ENCODE measurements at regions not wholly inside any gene's neighbourhood (a gene's known extent, or its start where the extent isn't known, plus 50 kb on each side); places are given as distances from the start of the nearest gene placed in this dataset.
"Not testable (repeated sequence)": the region's sequence is repeated elsewhere in the genome, so short reads cannot be mapped to it uniquely, and the experiment has no call there.

- DNase-seq = no peak
Measured at GRCh38 chr4:33715841-33716395, 2528.4 kb downstream of the ARAP2 start.

GRCh38 chr4:33722254-33722653 is 2522.1 kb downstream of the ARAP2 start:
- no peak for DNase-seq

- peak; percentile 52 for DNase-seq
Measured at GRCh38 chr4:33722800-33723516, 2521.4 kb downstream of the ARAP2 start.

- DNase-seq = no peak
Measured at GRCh38 chr4:33724685-33725084, 2519.6 kb downstream of the ARAP2 start.

DNA sequence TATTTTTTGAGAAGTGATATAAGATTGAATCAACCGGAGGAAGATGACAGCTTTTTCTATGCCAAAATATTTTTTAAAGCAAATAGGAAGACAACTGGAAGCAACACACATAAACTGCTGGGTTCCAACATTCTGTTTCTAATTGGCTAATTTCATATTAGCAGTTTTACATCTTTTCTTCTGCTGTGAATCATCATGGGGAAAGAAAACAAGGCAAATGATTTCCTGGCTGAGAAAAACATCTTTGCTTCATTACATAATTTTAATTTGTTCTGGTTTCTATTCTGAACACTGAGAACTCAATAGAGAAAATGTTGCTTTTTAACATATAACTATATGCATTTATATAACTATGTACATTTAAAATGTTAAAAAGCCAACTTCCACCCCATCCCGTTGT is 2518.5 kb downstream of the ARAP2 start:
- peak; percentile 38 for DNase-seq

DNA sequence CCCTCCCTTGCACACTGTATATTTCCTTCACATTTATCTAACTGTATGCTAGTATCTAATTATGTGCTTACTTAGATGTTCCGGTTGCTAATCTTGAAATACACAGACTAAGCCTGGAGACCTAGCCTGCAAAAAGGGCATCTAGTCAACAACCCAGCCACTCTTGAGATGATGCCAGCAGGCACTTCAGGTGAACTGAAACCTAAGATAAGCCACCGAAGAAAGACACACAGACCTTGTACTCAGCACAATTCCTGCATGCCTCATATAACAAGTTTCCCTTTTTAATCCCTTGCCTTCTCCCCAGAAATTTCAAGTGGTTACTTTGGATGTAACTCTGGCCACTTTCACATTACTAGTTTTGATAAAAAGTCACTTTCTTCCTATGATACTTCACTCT is 2506.6 kb downstream of the ARAP2 start:
- DNase-seq = no peak

GRCh38 chr4:33739884-33740632 is 2504.3 kb downstream of the ARAP2 start:
- DNase-seq = no peak

DNA sequence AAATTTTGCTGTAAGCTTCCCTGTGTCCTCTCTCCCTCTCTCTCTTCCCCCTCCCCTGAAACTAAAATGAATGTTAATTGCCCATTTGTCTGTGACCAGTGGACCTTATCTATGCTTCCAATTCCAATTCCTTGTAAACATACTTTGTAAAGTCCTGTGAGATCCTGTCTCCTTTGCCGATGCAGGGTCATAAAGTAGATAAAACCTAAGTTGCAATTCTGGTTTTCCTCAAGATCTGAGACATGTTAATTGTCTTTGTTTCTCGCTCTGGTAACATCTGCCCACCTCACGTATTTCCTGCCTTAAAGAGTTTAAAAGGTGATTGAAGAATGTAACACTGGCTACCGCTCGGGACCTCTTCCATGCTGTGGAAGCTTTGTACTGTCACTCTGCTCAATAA is 2503.4 kb downstream of the ARAP2 start:
- not testable (repeated sequence) for DNase-seq

DNA sequence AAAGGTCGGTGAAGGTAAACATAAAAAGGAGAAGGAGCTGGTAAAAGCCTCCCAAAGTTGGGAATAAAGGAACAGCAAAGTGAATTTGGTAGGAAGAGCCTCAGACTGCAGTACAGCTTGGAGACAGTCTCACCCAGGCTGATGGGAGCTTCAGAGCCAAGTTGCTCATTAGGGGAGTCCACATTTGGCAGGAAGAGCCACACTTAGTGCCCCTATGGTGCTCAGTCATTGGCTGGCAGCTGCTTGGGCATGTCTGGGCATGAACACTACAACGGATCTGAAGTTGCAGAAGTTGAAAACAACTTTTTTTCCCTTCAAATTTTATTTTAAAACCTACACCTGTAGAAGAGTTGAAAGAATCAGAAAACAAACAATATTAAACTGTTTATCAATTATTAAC is 2497.3 kb downstream of the ARAP2 start:
- no peak for DNase-seq

DNA sequence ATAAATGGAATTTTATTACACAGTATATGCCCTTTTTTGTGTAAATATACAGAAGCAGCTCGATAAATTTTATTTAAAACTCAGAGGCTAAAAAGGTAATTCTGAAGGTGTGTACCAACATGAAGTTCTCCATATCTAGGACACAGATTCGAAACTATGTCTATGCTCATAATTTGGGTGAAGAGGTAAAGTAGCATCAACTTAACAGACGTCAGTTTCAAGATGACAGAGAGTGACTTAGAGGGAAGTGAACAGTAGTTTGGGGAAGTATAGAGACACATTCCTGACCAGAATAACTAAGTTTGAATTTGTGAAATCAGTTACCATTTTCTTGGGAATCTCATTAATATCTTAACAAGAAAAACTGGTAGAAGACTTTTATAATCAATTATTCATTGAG is 2493.3 kb downstream of the ARAP2 start:
- DNase-seq = no peak

GRCh38 chr4:33772582-33772981 is 2471.7 kb downstream of the ARAP2 start:
- no peak for DNase-seq

DNA sequence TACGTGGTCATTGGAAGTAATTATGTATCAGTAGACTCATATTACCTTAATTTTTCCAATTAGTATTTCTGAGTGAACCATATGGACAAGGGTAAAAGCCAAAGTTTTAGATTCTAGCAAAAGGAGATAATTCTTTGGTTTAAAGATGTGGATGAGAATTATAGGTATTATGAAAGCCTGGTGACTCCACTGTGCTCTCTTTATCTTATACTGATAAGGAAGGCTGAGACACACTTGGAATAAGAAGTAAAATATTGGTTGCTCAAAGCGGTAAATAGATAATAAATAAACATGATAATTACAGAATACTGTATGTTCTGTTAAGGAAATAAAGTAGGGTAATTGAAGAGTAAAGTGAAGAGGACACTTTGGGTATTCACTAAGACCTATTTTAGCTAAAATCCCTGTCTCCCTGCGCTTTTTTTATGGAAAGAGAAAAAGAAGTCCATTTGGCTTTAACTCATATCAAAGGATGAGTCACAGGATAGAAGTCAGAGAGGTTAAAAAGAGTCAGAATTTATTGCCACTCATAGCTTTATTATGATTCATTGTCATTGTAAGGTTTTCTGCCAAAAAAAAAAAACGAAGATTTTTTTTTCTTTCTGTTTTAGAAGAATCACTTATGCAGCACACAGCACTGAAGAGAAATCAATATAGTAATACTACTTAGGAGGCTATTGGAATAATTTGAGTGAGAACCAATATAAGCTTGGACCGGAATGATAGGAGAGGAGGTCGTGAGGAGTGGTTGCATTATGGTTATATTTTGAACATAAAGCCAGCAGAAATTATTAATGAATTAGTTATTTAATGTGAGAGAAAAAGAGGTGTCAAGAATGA is 2463.1 kb downstream of the ARAP2 start:
- no peak for DNase-seq

DNA sequence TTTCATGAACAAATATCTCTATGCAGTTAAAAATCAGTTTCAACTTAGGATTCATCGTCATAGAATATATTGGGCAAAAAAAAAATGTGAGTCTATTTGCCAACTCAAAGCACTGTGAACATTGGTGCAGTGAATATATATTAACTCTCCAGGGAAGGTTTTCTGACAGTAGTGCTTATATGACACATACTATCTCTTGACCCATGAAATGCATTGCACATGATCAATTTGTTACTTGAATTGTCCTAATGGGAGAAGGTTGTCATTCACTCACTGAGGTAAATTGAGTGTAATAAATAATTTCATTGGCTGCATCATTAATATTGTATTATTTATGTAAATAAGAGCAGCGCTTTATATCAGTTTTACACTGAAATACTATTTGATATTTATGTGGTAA is 2458.5 kb downstream of the ARAP2 start:
- no peak for DNase-seq

- DNase-seq = no peak
Measured at GRCh38 chr4:33802578-33802977, 2441.7 kb downstream of the ARAP2 start.

DNA sequence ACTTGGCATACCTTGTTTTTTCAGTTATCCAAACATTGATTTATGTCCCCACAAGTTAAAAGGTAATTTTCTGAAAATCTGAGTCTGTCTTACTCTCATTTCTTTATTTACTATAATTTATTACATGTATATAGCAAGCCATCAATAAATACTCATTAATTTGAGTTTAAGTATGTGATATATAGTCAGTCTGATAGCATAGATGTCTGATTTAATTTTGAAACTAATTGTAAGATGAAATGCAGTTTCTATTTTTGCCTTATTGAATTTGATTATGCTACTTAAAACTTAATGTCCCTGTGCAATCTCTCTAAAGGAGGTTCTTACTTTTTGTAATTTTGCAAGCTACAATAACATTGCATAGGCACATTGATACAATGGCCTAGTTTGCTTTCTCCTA is 2418.6 kb downstream of the ARAP2 start:
- no peak for DNase-seq

DNA sequence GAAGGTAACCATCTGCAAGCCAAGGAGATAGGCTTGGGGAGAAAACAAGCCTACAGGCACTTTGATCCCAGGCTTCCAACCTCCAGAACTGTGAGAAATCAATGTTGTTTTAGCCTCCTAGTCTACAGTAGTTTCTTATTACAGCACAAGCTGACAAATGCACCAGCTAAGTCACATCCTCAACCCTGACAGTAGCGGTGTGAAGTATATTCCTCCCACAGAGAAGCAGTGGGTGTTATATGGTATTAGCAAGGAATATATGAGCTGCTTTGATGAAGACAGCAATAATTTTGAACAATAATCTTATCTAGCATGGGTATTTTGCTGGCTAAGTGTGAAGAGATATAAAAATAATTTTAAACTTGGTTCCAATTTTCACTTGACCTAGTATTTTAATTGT is 2415.0 kb downstream of the ARAP2 start:
- DNase-seq = not testable (repeated sequence)

DNA sequence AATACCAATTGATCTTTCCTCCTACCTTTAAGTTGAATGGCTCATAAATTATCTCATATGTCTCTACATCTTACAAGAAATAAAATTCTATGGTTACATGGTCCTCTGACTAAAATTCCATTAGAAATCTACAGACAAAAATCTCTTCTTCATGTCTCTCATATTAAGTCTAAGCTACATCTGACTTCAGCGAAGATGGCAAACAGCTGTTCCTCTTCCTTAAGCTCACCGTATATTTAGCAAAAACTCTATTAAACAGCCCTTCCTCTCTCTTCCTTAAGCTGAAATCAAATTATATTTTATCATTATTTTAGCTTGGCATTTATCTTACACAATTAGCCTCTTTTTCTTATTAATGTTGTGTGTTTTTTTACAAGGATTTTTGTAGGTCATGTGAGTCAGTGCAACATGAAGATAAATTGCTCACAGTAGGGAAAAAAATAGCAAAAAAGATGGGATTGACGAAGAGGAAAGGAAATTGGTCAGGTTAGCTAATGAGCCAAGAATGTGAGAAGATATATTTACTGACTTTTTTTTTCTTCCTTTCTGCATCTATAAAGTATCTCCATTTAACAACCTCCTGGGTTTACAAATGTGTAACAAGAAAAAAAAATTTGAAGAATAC is 2412.8 kb downstream of the ARAP2 start:
- DNase-seq = no peak

- not testable (repeated sequence) for DNase-seq
Measured at GRCh38 chr4:33835764-33836163, 2408.6 kb downstream of the ARAP2 start.

DNA sequence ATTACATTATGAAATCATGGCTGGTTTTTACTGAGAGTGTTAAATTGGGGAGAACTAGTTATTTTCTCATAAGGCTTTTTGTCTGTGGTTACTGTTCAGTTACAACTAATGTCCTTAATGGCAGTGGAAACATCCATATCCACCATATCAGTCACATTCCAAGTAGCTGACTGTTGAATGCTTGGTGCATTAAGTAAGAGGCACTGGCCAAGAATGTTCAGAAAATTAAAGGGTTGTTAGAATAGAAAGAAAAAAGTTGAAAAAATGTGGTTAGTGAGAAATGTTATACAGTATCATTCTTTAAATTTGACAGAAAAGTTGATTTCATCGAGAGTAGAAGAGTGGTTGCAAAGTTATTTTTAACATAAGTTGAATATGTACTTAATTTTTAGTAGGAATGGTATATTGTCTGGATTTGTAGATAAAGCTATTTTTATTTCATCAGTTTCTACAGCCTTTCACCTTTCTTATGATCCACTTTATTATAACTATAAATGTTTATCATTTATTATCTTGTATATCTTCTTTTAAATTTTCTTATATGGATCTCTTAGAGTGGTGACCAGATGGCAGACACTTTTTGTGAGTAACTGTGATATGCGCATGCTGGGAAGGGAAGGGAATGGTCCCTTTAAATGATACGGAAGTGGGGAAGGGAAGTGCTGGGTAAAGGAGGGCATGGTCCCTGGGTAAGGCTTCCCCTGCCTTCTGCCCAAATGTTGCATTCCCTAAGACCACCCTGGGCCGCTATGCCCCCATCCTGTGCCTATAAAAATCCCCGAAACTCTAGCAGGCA is 2407.1 kb downstream of the ARAP2 start:
- DNase-seq = no peak

- DNase-seq = no peak
Measured at GRCh38 chr4:33841120-33841519, 2403.2 kb downstream of the ARAP2 start.

- no peak for DNase-seq
Measured at GRCh38 chr4:33850371-33850902, 2393.9 kb downstream of the ARAP2 start.

All from skin of body (tissue), 1 donor.